G401.6 (cell line): ENCODE measurements at regions not wholly inside any gene's neighbourhood (a gene's known extent, or its start where the extent isn't known, plus 50 kb on each side); places are given as distances from the start of the nearest gene placed in this dataset.
"Not testable (repeated sequence)": the region's sequence is repeated elsewhere in the genome, so short reads cannot be mapped to it uniquely, and the experiment has no call there.

ENCODE experiments used
- FAIRE-seq: peaks from 2 replicates; lab custom pipeline; 2012; peaks lifted over from hg19 to GRCh38; lab: Jason Lieb, UNC

GRCh38 chr11:29243616-29244015 lies 773.2 kb downstream of the KCNA4 start:
- no peak for FAIRE-seq

GRCh38 chr11:29231991-29232390 lies 784.8 kb downstream of the KCNA4 start:
- no peak for FAIRE-seq

GRCh38 chr11:29231586-29231985 lies 785.2 kb downstream of the KCNA4 start:
- FAIRE-seq = no peak

GRCh38 chr11:29227811-29228210 lies 789.0 kb downstream of the KCNA4 start:
- no peak for FAIRE-seq

- no peak for FAIRE-seq
Observed at GRCh38 chr11:29224739-29225384, 792.0 kb downstream of the KCNA4 start.

GRCh38 chr11:29219531-29219930 lies 797.3 kb downstream of the KCNA4 start:
- FAIRE-seq = not testable (repeated sequence)

- no peak for FAIRE-seq
Observed at GRCh38 chr11:29217901-29218300, 798.9 kb downstream of the KCNA4 start.

- no peak for FAIRE-seq
Observed at GRCh38 chr11:29214833-29215232, 802.0 kb downstream of the KCNA4 start.

GRCh38 chr11:29211202-29211601 lies 805.6 kb downstream of the KCNA4 start:
- no peak for FAIRE-seq

GRCh38 chr11:29210426-29210825 lies 806.4 kb downstream of the KCNA4 start:
- FAIRE-seq = no peak

- no peak for FAIRE-seq
Observed at GRCh38 chr11:29208117-29208516, 808.7 kb downstream of the KCNA4 start.

- FAIRE-seq = no peak
Observed at GRCh38 chr11:29200791-29201562, 815.9 kb downstream of the KCNA4 start.

- no peak for FAIRE-seq
Observed at GRCh38 chr11:29190313-29190712, 826.5 kb downstream of the KCNA4 start.

GRCh38 chr11:29187215-29187614 lies 829.6 kb downstream of the KCNA4 start:
- FAIRE-seq = no peak

GRCh38 chr11:29184939-29185890 lies 831.6 kb downstream of the KCNA4 start:
- no peak for FAIRE-seq

GRCh38 chr11:29183301-29183700 lies 833.5 kb downstream of the KCNA4 start:
- no peak for FAIRE-seq

- no peak for FAIRE-seq
Observed at GRCh38 chr11:29173660-29174062, 843.2 kb downstream of the KCNA4 start.

- no peak for FAIRE-seq
Observed at GRCh38 chr11:29171360-29171950, 845.4 kb downstream of the KCNA4 start.

- FAIRE-seq = no peak
Observed at GRCh38 chr11:29166306-29166705, 850.5 kb downstream of the KCNA4 start.

GRCh38 chr11:29163231-29163630 lies 853.6 kb downstream of the KCNA4 start:
- FAIRE-seq = no peak

- no peak for FAIRE-seq
Observed at GRCh38 chr11:29162491-29162890, 854.3 kb downstream of the KCNA4 start.

GRCh38 chr11:29161191-29161590 lies 855.6 kb downstream of the KCNA4 start:
- no peak for FAIRE-seq
